ENCODE measurements at regions not wholly inside any gene's neighbourhood (a gene's known extent, or its start where the extent isn't known, plus 50 kb on each side); places are given as distances from the start of the nearest gene placed in this dataset.

DNA sequence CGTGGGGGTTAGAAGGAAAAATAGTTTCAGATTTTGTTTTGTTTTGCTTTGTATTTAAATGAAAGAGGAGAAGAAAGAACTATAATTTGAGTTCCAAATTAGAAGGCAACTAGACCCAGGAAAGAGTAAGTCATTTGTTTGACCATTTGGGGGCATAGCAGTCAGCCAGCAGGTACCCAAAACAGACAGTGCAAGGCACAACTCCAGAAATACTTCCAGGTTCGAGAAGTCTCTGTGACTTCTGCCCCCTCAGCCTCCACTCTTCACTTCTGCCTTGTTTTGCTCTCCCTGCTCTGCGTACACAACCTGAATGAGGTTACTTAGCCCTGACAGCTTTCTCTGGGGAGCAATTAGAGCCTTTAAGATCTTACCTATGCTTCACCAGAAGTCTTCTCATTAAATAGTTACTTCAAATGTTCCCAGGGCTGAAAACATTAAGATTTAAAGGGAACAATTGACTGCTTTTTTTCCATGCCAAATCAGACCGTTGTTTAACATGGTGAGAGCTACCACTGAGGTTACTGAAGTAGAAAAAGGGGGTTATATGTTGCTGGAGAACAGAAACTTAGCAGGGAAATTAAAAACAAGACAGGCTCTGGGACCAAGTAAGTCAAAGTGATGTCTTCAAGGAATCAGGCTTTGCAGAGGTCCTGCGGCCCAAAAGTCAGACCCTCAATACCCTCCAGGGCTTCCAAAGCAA, 216.9 kb downstream of the BCL11A start:
- intact Hi-C loops (cut with DNase I, micrococcal nuclease), result no loop called here
- H3K27me3 Mint-ChIP-seq, result no peaks in the 10 kb centered on the region
- ChIA-PET CTCF (interaction anchor here (0.7 kb wide), 1 partner anchor 193 kb away, joined by 3 read pairs; no protein-coding TSS in a partner anchor), POLR2A (no interaction called here)
- DNase-seq, result no peak
- no peak overlapping the region for H3K27ac Mint-ChIP-seq
- no peaks in the 10 kb centered on the region for H3K36me3 Mint-ChIP-seq (ENCODE audit: low read depth)
- H3K9me3 Mint-ChIP-seq (ENCODE audit: low read depth), result no peaks in the 10 kb centered on the region
- H3K4me1 Mint-ChIP-seq, result no peaks in the 10 kb centered on the region
- no peak overlapping the region for H3K4me3 Mint-ChIP-seq
- no peak for ATAC-seq

DNA sequence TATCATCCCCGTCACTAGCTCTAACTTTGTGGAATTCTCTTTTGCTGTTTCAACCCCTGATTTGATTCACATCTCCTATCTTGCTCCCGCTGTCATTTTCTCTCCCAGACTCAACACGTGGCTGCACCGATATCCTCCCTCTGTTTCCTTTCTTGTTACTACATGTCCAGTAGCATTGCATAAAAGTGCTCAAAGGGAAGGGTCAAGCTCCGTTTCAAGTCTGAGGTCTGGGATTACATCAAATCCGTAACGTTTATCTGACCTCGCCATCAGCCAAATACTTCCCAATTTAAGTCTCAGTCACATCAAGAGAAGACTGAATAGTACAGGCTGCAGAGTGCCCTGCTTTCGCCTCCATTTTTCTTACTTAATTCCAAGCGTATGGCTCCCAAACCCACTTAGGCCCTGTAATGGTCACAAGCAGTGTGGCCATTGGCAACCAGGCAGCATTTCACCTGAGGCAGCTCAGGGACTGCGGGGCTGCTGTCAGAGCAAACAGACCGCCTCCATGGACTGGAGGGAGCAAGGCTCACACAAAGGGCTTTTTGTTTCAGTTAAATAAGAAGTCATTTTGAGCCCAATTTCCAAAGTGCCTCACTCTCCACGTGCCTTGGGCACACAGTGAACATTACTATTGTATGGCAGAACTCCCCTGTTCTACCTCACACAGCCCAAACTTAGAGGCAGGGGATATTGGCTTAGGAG, 217.8 kb downstream of the BCL11A start:
- no peaks in the 10 kb centered on the region for H3K9me3 Mint-ChIP-seq (ENCODE audit: low read depth)
- intact Hi-C loops (cut with DNase I, micrococcal nuclease), result no loop called here
- no peak for DNase-seq
- CTCF ChIA-PET, result no interaction called here
- H3K36me3 Mint-ChIP-seq (ENCODE audit: low read depth), result no peaks in the 10 kb centered on the region
- no peak for ATAC-seq
- no peaks in the 10 kb centered on the region for H3K27me3 Mint-ChIP-seq
- H3K4me3 Mint-ChIP-seq, result no peak overlapping the region
- H3K4me1 Mint-ChIP-seq, result no peaks in the 10 kb centered on the region
- POLR2A ChIA-PET, result no interaction called here
- H3K27ac Mint-ChIP-seq, result no peak overlapping the region

DNA sequence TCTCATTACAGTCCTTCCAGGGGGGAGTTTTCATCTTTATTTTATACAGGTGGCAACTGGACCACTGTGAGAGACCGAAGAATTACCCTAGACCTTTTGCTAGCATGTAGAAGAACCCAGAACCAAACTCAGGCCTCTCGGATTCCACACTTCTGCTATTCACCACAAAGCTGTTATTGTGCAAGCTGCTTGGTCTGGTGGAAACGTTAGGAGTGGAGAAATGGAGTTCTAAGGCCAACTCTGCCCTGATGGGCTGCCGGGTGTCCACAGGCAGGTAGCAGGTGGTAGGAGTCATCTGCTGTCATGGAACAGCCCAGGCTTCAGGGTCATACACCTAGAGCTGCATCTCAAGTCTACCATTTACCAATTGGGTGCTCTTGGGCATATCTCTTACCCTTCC, 218.8 kb downstream of the BCL11A start:
- Mint-ChIP-seq H3K9me3 (ENCODE audit: low read depth) (no peaks in the 10 kb centered on the region), H3K4me3 (no peak overlapping the region), H3K4me1 (no peaks in the 10 kb centered on the region), H3K27ac (no peak overlapping the region), H3K36me3 (ENCODE audit: low read depth) (no peaks in the 10 kb centered on the region), H3K27me3 (no peaks in the 10 kb centered on the region)
- DNase-seq (no peak), ATAC-seq (no peak)
- CTCF ChIA-PET, result no interaction called here
- intact Hi-C loops (cut with DNase I, micrococcal nuclease), result no loop called here
- POLR2A ChIA-PET, result no interaction called here

DNA sequence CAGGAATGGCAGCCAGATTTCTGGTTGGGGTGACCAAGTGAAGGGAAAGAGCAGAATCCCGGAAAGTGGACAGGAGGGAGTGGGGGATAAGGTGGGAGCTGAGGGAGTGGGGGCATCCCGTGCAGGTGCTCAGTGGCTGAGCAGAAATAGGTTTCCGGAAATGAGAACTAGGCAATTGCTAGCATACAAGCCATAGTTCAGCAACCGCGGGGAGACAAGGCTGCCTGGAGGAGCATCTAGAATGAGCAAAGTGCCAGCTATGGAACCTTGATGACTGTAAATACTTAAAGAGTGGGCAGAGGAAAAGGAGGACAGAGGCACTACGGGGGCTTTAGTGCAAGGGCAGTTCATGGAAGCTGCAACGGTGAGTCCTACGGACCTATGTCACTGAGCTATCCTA, 220.2 kb downstream of the BCL11A start:
- ChIA-PET CTCF (interaction anchor here (0.5 kb wide), 1 partner anchor 19 kb away, joined by 4 read pairs; no protein-coding TSS in a partner anchor), POLR2A (no interaction called here)
- DNase-seq (no peak), ATAC-seq (no peak)
- intact Hi-C loops (cut with DNase I, micrococcal nuclease), result no loop called here
- no peaks in the 10 kb centered on the region for H3K9me3 Mint-ChIP-seq (ENCODE audit: low read depth)
- H3K4me1 Mint-ChIP-seq, result no peaks in the 10 kb centered on the region
- H3K27me3 Mint-ChIP-seq, result no peaks in the 10 kb centered on the region
- H3K4me3 Mint-ChIP-seq, result no peak overlapping the region
- no peak overlapping the region for H3K27ac Mint-ChIP-seq
- no peaks in the 10 kb centered on the region for H3K36me3 Mint-ChIP-seq (ENCODE audit: low read depth)

DNA sequence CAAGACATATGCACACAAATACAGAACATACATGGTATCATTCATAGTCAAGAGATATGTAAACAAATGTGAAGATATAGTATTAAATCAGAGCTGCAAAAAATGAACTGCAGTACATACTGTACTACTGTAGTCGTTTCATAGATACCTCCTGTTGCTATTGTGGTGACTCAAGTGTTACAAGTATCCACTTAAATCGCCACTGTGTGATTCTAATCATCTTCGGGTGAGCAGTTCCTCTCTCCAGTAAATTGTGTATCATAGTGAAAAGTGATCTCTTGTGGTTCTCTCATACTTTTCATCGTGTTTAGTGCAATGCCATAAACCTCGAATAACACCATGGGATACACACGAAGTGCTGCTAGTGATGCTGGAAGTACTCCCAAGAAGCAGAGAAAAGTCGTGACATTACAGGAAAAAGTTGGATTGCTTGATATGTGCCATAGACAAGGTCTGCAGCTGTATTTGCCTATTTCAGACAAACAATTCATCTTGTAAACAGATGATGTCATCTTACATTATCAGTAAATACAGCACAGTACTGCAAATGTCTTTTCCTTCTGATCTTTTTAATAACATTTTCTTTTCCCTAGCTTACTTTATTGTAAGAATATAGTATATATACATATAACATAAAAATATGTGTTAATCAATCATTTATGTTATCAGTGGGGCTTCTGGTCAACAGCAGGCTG, 222.2 kb downstream of the BCL11A start:
- no peak overlapping the region for H3K27ac Mint-ChIP-seq

DNA sequence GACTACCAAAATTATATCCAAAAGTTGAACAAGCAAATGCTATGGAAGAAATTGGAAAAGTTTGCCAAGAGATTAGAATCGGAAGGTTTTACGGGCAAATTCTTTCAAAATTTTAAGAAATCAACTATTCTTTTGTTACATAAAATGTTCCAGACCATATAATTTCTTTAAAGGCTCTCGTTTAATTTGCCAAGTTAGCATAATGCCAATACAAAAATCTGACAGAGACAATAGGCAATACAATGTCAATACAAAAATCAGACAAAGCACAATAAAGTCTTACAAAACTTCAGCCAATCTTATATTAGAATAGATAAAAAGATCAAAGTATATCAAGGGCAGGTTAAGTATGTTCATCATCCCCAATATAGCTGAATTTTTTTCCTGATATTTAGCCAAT, 224.2 kb downstream of the BCL11A start:
- Mint-ChIP-seq H3K4me3 (no peak overlapping the region), H3K36me3 (ENCODE audit: low read depth) (no peaks in the 10 kb centered on the region), H3K27ac (no peak overlapping the region), H3K27me3 (no peaks in the 10 kb centered on the region), H3K9me3 (ENCODE audit: low read depth) (peaks cover 9% of the 10 kb centered on the region), H3K4me1 (no peaks in the 10 kb centered on the region)
- no peak for DNase-seq
- ChIA-PET POLR2A (no interaction called here), CTCF (no interaction called here)
- no peak for ATAC-seq
- intact Hi-C loops (cut with DNase I, micrococcal nuclease), result no loop called here

More for the DNA sequence above, 222.2 kb downstream of the BCL11A start:
- ATAC-seq, result no peak
- DNase-seq, result no peak
- Mint-ChIP-seq H3K36me3 (ENCODE audit: low read depth) (no peaks in the 10 kb centered on the region), H3K4me1 (no peaks in the 10 kb centered on the region), H3K4me3 (no peak overlapping the region), H3K9me3 (ENCODE audit: low read depth) (peaks cover 3% of the 10 kb centered on the region), H3K27me3 (no peaks in the 10 kb centered on the region)
- intact Hi-C loops (cut with DNase I, micrococcal nuclease), result no loop called here
- ChIA-PET CTCF (interaction anchor here (1.3 kb wide), 1 partner anchor 10 kb away, joined by 5 read pairs; no protein-coding TSS in a partner anchor), POLR2A (no interaction called here)

DNA sequence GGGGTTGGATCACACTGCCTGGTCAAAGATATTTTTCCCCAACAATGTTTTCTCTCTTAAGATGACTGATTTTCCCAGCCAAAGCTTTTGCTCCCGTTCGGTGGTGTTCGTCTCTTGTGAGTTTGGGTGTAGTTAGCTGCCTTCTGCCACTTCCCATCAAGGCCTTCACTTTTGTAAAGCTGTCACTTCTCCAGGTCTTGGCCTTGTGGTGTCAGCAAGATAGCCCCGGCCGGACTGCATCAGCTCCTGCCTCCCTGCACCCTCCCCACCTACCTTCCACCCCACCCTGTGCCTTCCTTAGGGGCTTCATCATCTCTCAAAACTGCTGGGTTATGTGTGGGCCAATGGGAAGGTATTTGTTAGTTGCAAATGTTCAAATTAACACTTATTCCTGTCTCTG, 228.9 kb downstream of the BCL11A start:
- Mint-ChIP-seq H3K27me3 (no peaks in the 10 kb centered on the region), H3K36me3 (ENCODE audit: low read depth) (no peaks in the 10 kb centered on the region), H3K4me1 (no peaks in the 10 kb centered on the region), H3K27ac (no peak overlapping the region), H3K4me3 (no peak overlapping the region), H3K9me3 (ENCODE audit: low read depth) (peaks cover 9% of the 10 kb centered on the region)
- CTCF ChIA-PET, result interaction anchor here (1.1 to 1.3 kb wide), 2 partner anchors 11 to 254 kb away, joined by 3 read pairs; no protein-coding TSS in a partner anchor
- intact Hi-C loops (cut with DNase I, micrococcal nuclease), result no loop called here
- POLR2A ChIA-PET, result no interaction called here
- DNase-seq (no peak), ATAC-seq (no peak)

DNA sequence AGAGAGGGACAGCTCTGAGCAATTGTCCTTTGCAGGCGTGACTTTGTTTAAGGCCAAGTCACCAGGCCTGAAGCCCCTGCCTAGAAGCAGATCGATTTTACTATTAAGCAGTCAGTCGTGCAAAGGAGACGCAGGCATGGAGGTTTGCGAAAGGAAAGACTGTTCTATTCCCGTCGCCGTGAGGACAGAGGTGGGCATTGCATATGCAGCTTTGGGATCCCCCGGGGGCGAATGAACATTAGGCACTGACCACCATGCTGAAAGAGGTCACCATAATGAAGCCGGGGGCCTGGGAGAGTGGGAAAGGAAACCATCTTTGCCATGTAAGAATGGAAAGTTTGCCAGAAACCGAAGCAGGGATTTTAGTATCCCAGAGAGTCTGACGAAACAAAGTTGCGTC, 231.6 kb downstream of the BCL11A start:
- Mint-ChIP-seq H3K9me3 (ENCODE audit: low read depth) (peaks cover 9% of the 10 kb centered on the region), H3K27me3 (no peaks in the 10 kb centered on the region), H3K4me3 (no peak overlapping the region), H3K27ac (no peak overlapping the region), H3K36me3 (ENCODE audit: low read depth) (no peaks in the 10 kb centered on the region), H3K4me1 (no peaks in the 10 kb centered on the region)
- ATAC-seq, result no peak
- POLR2A ChIA-PET, result no interaction called here
- intact Hi-C loops (cut with DNase I, micrococcal nuclease), result no loop called here
- CTCF ChIA-PET, result no interaction called here
- no peak for DNase-seq

DNA sequence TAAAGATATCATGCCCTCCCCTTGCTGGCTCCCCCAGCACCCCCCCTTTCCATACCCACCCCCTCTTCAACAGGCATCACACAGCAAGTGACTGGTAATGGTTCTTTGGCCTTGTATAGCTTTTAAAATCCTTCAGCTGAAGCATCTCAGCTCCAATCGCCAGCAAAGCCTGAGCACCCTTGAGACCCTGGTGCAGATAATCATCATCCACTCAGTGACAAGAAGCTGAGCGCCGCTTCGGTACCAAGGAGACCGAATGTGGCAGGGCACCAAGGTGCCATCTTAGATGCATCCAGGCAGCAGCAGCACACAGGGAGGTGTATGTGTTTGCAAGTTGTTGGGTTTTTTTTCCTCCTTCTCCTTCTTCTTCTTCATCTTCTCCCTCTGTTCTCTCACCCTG, 232.7 kb downstream of the BCL11A start:
- no peak for ATAC-seq
- H3K4me3 Mint-ChIP-seq, result no peak overlapping the region
- H3K4me1 Mint-ChIP-seq, result no peaks in the 10 kb centered on the region
- DNase-seq, result no peak
- POLR2A ChIA-PET, result no interaction called here
- CTCF ChIA-PET, result no interaction called here
- no peak overlapping the region for H3K27ac Mint-ChIP-seq
- H3K9me3 Mint-ChIP-seq (ENCODE audit: low read depth), result peaks cover 2% of the 10 kb centered on the region
- H3K27me3 Mint-ChIP-seq, result no peaks in the 10 kb centered on the region
- no peaks in the 10 kb centered on the region for H3K36me3 Mint-ChIP-seq (ENCODE audit: low read depth)
- intact Hi-C loops (cut with DNase I, micrococcal nuclease), result no loop called here

DNA sequence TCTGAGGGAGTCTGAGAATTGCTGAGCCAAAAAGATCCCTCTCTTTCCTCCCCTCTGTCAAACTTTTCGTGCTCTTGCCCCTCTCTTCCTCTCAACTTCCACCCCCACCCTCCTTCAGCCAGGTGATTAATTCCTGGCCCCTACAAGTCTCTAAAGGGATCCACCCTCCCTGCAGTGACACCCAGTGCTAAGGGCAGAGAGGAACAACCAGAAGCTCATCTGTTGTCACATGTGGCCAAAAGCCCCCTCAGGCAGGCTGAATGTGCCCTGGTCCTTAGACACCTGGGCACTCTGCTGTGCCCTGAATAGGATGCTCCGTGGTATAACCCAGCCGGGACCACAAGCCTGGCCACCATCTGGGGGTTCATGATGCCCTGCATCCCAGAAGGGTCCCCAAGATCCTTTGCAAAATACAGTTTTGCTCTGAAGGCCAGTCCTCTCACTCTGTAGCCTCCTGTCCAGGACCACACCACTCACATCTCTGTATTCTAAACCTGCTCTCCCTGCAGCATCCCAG, 234.4 kb downstream of the BCL11A start:
- ATAC-seq, result no peak
- H3K27me3 Mint-ChIP-seq, result no peaks in the 10 kb centered on the region
- intact Hi-C loops (cut with DNase I, micrococcal nuclease), result no loop called here
- no peaks in the 10 kb centered on the region for H3K36me3 Mint-ChIP-seq (ENCODE audit: low read depth)
- POLR2A ChIA-PET, result no interaction called here
- no peaks in the 10 kb centered on the region for H3K9me3 Mint-ChIP-seq (ENCODE audit: low read depth)
- H3K4me1 Mint-ChIP-seq, result no peaks in the 10 kb centered on the region
- H3K27ac Mint-ChIP-seq, result no peak overlapping the region
- H3K4me3 Mint-ChIP-seq, result no peak overlapping the region
- no peak for DNase-seq
- CTCF ChIA-PET, result interaction anchor here (0.6 kb wide), 1 partner anchor 43 kb away, joined by 4 read pairs; no protein-coding TSS in a partner anchor

DNA sequence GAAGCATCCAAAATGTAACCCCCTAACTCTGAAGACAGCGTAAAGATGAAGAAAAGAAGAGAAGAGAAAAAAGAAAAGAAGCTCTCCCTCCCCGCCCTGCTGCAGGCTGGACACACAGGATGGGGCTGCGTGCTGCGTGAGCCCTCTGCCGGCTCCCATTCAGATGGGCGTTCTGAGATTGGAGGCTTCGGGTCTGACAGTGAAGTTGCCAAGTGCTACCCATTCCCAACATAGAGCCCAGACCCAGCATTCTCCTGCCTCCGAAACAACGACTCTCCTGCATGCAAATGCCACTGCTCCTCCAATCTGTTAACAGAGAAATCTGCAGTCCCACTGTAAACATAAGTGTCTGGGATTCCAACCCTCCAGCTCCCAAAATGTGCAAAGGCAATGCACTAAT, 234.9 kb downstream of the BCL11A start:
- Mint-ChIP-seq H3K27me3 (no peaks in the 10 kb centered on the region), H3K4me1 (no peaks in the 10 kb centered on the region), H3K36me3 (ENCODE audit: low read depth) (no peaks in the 10 kb centered on the region), H3K9me3 (ENCODE audit: low read depth) (no peaks in the 10 kb centered on the region), H3K27ac (no peak overlapping the region), H3K4me3 (no peak overlapping the region)
- no peak for ATAC-seq
- DNase-seq, result no peak
- CTCF ChIA-PET, result interaction anchor here (0.6 kb wide), 1 partner anchor 43 kb away, joined by 4 read pairs; no protein-coding TSS in a partner anchor
- intact Hi-C loops (cut with DNase I, micrococcal nuclease), result no loop called here
- POLR2A ChIA-PET, result no interaction called here

DNA sequence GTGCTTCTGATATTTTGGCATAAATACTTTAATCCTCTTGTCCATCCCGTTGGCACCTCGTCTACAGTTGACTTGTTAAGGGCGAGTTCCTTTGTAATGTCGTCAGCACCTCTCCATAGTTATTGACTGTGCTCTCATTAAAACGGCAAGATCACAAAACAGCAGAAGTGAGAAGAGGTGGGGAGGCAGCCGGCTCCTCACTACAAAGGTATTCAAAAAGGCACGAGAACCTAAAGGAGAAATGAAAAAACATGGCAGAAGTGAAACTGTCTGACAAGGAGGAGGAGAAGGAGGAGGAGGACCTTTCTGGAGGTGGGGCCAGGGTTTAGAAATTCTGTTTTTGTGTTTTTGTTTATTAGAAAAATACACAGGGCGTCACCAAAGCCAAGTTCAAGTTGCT, 235.6 kb downstream of the BCL11A start:
- intact Hi-C loops (cut with DNase I, micrococcal nuclease), result no loop called here
- no peaks in the 10 kb centered on the region for H3K9me3 Mint-ChIP-seq (ENCODE audit: low read depth)
- no peaks in the 10 kb centered on the region for H3K36me3 Mint-ChIP-seq (ENCODE audit: low read depth)
- no peak for DNase-seq
- ATAC-seq, result no peak
- no peak overlapping the region for H3K27ac Mint-ChIP-seq
- CTCF ChIA-PET, result no interaction called here
- peaks cover 2% of the 10 kb centered on the region for H3K4me1 Mint-ChIP-seq
- H3K27me3 Mint-ChIP-seq, result no peaks in the 10 kb centered on the region
- POLR2A ChIA-PET, result no interaction called here
- no peak overlapping the region for H3K4me3 Mint-ChIP-seq
